M059J (cell line): ENCODE measurements at regions not wholly inside any gene's neighbourhood (a gene's known extent, or its start where the extent isn't known, plus 50 kb on each side); places are given as distances from the start of the nearest gene placed in this dataset.
"Not testable (repeated sequence)": the region's sequence is repeated elsewhere in the genome, so short reads cannot be mapped to it uniquely, and the experiment has no call there.

Experiments used
- DNase-seq: peaks from one replicate; pipeline ENCODE4 v3.0.0-alpha.2; 2012; ENCODE audit warnings: low read depth

DNA sequence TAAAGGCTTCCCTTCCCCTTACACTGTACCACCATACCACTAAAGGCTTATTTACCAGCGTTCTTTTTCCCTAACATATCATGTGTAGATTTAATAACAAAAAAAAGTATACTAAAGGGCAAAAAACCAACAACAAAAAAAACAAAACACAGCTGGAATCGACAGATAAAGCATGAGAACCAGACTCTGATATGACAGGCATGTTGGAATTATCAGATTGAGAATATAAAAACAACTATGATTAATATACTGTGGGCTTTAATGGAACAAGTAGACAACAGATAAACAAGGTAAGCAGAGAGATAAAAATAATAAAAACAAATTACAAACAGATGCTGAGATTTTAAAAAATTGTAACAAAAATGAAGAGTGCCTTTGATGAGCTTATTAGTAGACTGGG, 754.1 kb upstream of the MDGA2 start:
- no peak for DNase-seq

DNA sequence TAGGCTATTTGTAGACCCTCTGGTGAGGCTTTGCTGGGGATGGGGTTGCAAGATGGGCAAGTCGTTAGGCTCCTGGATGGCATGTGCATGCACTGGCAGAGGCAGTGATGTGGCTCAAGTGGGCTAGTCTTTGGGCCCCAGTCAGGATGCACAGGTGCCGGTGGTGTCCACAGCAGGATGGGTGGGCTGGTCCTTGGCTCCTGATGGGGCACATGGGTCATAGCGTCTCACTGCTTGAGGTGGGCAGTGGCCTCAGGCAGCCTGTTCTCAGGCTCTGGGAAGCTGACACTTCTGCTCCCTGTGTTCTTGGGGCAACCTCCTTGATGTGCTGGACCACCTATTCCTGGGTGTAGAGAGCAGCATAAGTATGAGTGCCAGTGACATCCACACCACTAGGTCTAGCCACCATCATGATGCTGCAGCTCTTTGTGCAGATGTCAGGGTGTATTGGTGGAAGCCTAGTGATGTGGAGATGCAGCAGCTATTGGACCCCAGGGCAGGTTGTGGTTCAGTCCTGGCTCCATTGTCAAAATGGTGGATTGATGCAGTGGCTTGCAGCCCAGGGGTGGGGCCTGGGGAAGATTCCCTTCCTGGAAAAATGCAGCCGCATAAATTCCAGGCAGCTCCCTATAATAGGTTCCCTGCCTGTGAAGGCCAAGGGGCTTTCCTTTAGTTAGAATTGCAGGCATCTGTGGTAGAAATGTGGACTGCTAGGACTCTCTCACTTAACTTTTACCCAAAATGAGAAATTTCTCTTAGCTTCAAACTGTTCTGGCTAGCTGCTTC, 742.5 kb upstream of the MDGA2 start:
- no peak for DNase-seq

DNA sequence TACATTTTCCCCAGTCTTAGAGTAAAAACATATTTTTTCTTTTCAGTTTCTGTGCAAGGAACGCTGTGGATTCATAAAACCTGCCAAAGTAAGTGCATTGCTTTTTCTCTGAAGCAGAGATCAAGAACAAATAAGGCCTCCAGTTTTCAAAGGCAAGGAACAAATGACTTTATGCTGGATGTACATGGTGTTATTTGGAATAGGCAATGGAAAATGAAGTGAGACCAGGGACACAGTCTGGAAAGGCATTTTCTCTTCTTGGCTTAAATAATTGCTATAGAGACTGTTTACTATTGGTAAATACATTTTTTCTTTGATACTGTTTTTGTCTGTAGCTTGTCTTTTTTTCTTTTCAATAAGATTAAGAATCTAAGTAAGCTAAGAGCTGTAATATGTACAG, 725.9 kb upstream of the MDGA2 start:
- no peak for DNase-seq

DNA sequence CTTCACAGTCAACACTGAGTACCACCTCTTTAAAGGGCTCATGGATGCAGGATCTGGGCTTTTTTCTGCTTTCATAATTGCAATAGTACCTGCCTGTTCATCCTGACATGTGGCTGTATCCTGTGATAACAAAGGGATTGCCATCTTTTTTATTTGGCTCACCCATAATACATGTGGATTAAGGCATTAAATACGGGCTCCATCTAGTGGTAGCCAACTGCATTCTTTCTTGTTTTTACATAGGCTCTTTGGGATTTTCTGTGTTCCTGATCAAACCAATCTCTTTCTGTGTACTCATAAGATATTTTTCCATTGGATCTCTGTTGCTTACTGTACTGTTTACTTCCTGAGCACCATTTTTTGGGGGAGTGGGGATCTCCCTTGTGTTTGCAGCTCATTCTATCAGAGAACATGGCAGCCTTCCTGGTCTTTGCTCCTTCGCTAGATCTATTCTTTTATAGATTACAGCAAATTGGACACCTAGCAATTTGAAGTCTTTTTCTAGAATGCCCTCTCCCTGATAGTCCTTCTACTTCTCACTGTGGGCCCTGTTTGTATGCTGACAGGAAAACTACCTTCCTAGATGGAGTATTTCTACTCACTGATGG, 723.4 kb upstream of the MDGA2 start:
- DNase-seq, result peak; percentile 40

DNA sequence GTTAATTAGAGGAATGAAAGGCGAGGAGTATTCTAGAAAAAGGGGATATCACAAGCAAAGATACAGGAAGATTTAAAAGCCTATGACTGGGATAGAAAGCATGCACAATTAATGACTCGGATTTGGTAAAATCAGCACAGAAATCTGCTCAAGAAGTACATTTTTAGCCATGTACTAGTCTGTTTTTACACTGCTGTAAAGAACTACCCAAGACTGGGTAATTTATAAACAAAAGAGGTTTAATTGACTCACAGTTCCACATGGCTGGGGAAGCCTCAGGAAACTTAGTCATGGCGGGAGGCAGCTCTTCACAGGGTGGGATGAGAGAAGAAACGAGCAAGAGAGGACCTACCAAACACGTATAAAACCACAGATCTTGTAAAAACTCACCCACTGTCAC, 716.3 kb upstream of the MDGA2 start:
- peak; percentile 39 for DNase-seq

DNA sequence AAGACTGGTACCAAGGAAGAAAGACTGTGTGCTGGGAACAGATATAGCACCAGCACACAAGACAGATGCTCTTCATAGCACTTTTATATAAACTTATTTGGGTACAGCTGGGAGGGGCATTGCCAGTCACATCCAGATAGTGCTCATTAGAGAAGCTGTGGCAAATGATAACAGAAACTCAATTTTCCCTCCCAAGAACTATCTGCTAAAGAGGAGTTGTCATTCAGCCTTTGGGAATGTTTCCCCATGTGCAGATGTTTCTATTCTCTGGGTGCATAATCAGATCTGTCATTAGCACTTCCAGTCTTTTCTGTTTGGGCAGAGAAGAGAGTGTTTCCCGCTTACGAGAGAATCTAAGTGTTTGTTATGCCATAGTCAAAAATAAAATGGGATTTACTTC, 714.9 kb upstream of the MDGA2 start:
- DNase-seq, result no peak

DNA sequence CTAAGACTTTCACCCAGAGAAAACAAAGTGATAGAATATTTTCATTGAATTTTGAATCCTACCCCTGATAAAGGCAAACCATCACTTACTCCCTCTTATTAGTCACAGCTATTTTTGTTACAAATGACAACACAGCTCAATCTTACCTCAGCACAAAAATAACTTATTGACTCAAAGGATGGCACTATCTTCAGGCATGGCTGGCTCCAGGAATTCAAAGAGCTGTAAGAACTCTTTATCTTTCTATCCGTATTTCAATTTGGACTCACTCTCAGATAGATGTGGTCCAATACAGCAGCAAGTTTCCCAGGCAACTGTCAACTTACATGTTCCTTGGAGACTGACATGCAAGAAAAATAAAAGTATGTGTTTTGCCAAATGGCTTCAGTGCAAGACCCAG, 709.4 kb upstream of the MDGA2 start:
- no peak for DNase-seq

DNA sequence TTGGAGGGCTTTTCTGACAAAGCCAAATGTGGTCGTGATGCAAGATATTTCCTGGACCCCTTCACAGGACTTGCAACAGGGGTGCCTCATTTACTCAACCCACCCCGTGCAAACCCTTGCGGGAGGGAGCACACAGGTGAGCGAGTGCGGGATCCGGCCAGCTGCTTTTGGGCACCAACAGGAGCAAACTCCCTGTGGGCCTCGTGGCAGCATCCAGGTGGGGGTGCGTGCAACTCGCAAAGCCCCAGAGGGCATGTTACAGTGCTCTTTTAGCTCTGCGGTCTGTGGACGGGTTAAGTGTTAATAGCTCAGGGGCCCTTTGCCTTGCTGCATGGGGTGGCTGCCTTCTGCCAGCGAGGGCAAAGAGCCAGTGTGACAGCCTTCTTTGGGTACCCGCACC, 707.6 kb upstream of the MDGA2 start:
- peak; percentile 54 for DNase-seq

DNA sequence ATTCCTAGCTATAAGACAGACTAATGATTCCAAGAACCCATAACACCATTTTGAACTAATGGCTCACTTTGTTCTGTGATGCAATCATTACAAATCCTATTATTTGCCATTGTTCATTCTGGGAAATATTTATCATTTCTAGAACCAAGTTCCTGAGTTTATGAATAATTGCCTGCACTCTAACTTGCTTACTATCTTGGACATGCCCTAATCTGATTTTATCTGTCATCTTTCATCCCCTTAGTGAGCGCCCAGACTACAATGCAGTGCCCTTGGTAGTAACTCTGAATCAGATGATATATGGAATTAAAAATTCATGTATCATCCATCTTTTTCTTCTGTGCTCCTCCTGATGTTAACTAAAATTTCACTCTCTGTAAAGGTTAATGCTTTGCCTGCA, 703.1 kb upstream of the MDGA2 start:
- DNase-seq, result no peak

DNA sequence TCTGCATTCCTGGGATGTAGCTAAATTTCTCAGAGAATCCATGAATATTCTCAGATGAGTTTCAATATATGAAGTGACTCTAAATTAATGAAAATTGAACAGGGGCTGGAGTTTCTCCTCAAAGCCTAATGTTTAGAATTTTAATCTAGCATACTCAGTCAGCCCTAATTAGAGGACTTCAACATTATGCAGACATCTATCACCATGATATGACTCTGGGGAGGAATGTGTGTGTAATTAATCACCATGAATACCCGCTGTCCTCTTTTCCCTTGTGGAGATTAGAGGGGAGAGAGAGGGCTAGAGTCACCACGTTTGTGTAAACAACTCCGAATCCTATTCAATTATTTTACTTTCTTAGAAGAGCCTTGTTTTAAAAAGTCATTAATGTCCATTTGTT, 698.6 kb upstream of the MDGA2 start:
- peak; percentile 47 for DNase-seq

DNA sequence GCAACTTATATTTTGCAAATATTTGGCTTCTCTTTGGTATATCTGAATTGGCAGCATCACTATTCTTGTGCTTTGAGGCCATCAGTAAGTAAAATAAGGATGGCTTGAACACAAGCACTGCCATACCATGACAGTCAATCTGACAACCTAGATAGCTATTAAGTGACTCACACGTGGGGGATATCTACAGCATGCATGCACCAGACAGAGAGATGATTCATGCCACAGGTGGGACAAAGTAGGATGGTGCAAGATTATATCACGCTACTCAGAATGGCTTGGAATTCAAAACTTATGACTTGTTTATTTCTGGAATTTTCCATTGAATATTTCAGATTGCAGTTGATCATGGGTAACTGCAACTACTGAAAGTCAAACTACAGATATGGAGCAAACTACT, 675.6 kb upstream of the MDGA2 start:
- DNase-seq, result peak; percentile 59

DNA sequence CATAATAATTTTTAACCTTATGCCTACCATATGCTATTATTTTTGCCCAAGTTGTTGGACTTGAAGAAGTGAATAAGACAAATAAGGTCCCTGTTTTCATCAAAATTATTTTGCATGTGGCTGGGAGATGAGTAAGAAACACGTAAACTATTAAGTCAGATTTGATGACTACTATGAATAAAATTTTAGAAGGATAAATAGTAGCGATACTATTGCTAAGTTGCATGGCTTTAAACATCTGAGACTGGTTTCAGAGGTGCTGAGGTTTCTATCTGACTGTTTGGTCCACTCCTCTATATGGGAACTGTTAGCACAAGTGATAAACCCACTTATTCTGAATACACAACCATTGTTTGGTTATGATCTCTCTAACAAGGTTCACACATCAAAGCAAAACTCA, 674.3 kb upstream of the MDGA2 start:
- DNase-seq, result peak; percentile 20

DNA sequence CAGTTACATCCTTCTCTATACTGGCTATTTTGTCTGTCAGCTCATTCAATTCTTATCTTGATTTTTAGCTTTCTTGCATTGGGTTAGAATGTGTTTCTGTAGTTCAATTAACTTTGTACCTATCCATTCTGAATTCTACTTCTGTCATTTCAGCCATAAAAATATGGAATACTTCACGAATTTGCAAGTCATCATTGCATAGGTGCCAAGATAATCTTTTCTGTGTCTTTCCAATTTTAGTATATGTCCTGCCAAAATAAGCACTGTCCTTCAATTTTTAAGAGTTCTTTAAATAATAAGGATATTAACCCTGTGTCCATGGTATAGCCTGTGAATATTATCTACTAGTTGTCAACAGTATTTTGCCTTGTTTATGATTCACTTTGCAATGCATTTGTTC, 665.7 kb upstream of the MDGA2 start:
- DNase-seq, result no peak

DNA sequence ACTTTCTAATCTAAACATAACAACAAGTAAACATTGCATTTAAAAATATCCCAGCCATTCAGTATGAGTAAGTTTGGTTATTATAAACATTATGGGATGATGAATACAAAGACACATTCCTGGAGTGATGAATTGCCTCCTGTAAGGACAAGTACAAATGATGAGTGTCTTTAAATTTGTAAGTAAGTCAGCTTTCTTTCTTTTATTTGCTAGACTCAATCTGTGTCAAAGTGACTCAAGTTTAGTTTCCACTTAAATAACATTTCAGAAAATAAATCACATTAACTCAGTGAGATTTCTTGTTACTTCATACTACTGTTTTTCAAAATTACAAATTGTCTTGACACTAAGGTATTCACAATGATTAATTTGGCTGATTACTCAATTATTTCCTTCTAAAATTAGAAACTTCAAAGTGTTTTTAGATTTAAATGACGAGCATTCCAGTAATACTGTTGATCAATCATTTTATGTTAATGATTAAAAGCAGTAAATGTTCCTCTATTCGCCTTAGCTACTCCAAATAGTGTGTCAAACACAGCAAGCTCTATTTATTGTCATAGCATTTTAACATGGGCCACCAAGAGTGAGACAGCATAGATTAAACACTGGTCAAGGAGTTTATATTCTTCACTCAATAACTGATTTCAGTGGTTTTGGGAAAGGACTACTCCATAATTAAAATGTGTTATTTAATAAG, 658.0 kb upstream of the MDGA2 start:
- DNase-seq, result peak; percentile 59

DNA sequence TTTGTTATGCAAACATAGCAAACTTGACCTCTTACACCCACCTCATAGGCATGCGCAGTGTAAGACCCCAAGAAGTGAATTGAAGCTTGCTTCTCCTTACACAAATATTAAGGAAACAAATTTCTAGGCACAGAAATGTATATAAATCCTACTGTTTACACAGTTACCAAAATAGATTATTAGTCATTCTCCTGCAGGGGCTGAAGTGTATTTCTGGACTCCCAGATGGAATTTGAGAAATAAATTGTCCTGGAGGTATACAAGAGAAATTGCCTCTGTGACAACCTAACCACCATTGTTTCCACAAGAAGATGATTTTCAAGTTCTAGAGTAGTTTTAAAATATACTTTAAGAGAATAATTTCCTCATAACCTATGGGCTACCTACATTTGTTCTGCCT, 656.0 kb upstream of the MDGA2 start:
- peak; percentile 29 for DNase-seq

DNA sequence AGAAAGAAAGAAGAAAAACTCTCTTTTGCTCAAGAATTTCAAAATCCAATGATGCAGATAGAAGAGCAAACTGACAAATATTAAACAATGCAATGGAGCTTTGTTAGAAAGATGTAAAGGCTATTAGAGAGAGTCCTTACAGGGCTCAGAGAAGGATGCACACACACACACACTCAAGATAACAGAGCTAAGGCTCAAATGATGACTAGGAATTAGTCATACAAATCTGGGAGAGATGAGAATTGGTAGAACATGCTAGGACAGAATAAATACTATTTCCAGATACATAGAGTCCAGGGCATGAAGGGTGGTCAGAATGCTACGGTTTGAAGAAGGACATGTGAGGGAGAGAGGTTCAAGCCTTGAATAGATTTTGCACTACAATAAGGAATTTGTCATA, 650.1 kb upstream of the MDGA2 start:
- DNase-seq, result peak; percentile 42

DNA sequence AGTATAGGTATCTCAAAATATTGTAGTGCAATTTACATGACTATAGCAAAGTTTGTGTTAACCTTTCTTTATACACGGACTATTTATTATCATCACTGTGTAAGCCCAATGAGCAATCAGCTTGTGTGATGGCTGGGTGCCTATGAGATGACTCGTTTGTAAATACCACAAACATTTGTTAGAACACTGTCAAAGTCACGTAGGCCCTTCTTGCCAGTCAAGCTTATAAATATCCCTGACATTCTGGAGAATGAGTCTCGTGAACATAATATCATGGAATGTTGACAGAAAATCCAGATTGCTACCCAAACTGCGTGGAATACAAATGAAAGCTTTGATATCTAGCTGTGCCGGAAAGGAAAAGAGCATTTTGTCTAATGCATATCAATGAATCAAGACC, 648.3 kb upstream of the MDGA2 start:
- DNase-seq, result peak; percentile 73

DNA sequence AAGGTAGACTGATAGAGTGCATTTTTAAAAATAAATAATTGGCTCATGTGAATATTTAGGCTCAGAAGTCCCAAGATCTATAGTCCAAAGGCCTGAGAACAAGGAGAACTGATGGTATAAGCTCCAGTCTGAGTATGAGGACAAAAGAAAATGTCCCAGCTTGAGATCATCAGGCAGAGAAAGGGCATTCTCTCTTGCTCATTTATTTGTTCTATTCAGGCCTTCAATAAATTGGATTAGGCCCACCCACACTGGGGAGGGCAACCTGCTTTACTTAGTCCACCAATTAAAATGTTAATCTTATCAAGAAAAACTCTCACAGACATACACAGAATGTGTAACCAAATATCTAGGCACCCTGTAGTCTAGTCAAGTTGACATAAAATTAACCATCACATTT, 644.4 kb upstream of the MDGA2 start:
- DNase-seq, result no peak

DNA sequence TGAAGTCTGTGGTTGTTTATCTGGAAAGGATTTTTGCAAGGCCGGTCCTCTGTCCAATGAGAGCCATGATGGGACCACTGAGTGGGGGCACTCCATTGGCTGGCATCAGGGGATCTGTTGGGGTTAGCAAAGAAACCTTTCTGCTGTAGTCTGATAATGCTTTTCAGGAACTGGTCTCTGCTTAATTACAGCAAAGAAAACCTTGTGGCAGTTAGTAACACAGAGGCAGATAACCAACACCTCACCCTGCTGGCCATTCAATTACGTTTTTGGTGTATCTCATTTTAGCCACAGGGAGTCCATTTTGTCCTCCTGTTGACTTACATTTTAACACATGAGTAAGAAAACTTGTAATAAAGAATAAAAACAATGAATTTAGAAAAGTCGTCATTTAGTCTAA, 629.3 kb upstream of the MDGA2 start:
- DNase-seq, result no peak

DNA sequence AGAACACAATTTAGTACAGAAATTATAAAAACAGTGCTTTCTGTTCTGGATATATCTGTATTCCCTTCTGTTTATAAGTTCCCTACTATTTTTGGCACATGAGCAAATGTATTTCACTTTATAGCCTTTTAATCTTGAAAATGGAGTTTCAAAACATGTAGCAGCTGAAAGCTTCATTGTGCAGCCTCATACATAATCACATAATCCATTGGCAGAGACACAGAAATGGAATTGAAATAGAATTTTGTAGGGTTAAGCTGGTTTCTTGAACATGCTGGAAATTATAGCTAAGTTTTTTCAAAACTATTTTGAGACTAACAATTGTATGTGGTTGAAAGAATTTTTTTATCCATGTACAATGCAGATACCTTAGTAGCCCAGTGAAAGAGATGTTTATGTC, 614.3 kb upstream of the MDGA2 start:
- DNase-seq, result no peak

DNA sequence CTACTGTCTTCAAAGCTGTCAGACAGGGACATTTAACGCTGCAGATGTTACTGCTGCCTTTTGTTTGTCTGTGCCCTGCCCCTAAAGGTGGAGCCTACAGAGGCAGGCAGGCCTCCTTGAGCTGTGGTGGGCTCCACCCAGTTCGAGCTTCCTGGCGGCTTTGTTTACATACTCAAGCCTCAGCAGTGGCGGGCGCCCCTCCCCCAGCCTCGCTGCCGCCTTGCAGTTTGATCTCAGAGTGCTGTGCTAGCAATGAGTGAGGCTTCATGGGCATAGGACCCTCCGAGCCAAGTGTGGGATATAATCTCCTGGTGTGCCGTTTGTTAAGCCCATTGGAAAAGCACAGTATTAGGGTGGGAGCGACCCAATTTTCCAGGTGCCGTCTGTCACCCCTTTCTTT, 609.8 kb upstream of the MDGA2 start:
- DNase-seq, result not testable (repeated sequence)

DNA sequence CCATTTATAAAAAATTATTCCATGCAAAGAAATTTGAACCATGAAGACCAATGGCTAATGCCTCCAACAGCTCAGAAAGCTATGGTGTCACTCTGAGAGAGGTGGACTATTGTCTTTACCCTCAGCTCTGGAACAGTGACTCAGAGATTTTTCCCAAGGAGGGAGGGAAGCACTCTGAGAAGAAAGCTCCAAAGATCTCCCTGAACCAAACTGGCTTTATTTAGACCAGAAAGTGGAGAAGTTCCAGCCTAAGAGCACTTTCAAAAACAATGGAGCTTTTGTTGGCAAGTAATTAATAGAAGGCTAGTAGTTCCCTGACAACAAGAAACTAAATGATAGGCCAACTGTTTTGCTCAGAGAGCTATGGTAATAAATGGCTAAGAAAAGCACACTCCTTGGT, 599.9 kb upstream of the MDGA2 start:
- DNase-seq, result peak; percentile 40

DNA sequence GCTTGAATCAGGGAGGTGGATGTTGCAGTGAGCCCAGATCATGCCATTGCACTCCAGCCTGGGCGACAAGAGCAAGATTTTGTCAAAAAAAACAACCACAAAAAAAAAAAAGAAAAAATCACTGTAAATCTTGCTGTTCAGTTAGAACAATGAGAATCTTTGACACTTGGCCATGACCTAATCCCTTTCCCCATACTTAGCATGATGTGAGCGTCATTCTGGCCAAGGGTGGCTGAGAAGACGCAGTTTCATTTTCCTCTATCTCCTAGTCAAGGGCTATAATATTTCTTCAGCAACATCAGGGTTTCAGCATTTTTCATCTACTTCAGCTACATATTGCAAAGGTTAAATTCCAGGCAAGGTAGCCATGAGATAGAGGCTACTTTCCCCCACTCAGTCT, 599.4 kb upstream of the MDGA2 start:
- no peak for DNase-seq
